Ovary (tissue), 7 donors: ENCODE measurements at regions not wholly inside any gene's neighbourhood (a gene's known extent, or its start where the extent isn't known, plus 50 kb on each side); places are given as distances from the start of the nearest gene placed in this dataset.
A peak's percentile ranks its signal among the peaks of the same experiment; 100 is the strongest.
"Not testable (repeated sequence)": the region's sequence is repeated elsewhere in the genome, so short reads cannot be mapped to it uniquely, and the experiment has no call there.

Experiments used
- DNase-seq, 5 donors: peaks; one replicate each; pipeline ENCODE4 v3.0.0-alpha.2; 2019 to 2020
- H3K27ac ChIP-seq, 2 donors: fragments of 200-600 bp; one replicate each; pipeline versions ENCODE4 v1.5.1 to v1.8.0; 2019 to 2022
- H3K27me3 ChIP-seq: fragments of 200-600 bp; one replicate; pipeline ENCODE4 v1.8.0; 2022
- H3K36me3 ChIP-seq: fragments of 200-600 bp; sonication (generic); one replicate; pipeline ENCODE4 v1.5.1; 2019
- H3K4me1 ChIP-seq: one replicate; pipeline ENCODE4 v1.8.1; 2013; ENCODE audit warnings: mild to moderate bottlenecking, moderate library complexity; ENCODE audit not compliant: insufficient read depth
- H3K4me3 ChIP-seq: fragments of 200-600 bp; sonication (generic); one replicate; pipeline ENCODE4 v1.5.1; 2017
- H3K9me3 ChIP-seq, 2 donors: fragments of 200-600 bp in 1 of 2; sonication (generic) in 1 of 2; one replicate each; pipeline versions ENCODE4 v1.5.1 to v1.8.1; 2013 to 2019; ENCODE audit warnings: mild to moderate bottlenecking in 1 of 2, moderate library complexity in 1 of 2
- CTCF ChIP-seq, 3 donors: fragments of 450-650 bp in 2 of 3; fragments of 200-600 bp in 1 of 3; IDR thresholded peaks; one replicate each; pipeline versions ENCODE4 v1.5.1 to v1.8.0; 2016 to 2022; ENCODE audit warnings: antibody characterized with exemption in 3 of 3, mild to moderate bottlenecking in 1 of 3
- EP300 ChIP-seq: sonication (generic); formaldehyde crosslinking; IDR thresholded peaks from one replicate; pipeline ENCODE4 v1.6.1; 2017; ENCODE audit warnings: antibody characterized with exemption
- POLR2A ChIP-seq: fragments of 450-650 bp; IDR thresholded peaks from one replicate; pipeline ENCODE4 v1.6.1; 2017; ENCODE audit warnings: antibody characterized with exemption, mild to moderate bottlenecking, moderate library complexity
- WGBS, 3 donors: extraction: QIAGEN DNeasy Blood & Tissue Kit in 1 of 3; methylation state at CpG; one replicate each; pipeline versions ENCODE4 v1.1.5 to v1.1.7; 2013 to 2017; 5-methylcytosine and 5-hydroxymethylcytosine counted together
- intact Hi-C, 4 donors: fragments of 100-400 bp; cut with DNase I; formaldehyde crosslinking; loops; one replicate each; pipeline versions ENCODE4 v1.11.0 to v1.15.1; 2022 to 2023
- donor health status: DM: no; HTN: no; CAD: no; lungs with moderate emphysema.
- donor health status: DM: no; HTN: no; CAD: no.
- donor health status: Bipolar disorder and iron deficiency.
- donor health status: DM: no; HTN: no; CAD: no.
- donor health status: DM: yes; HTN: yes; CAD: no.

- H3K27me3 ChIP-seq = no peaks in the 10 kb centered on the region
- 71 to 88% (median 86%) methylated on average over 1 of the region's 1 CpG for WGBS, 3 donors
- TF ChIP-seq POLR2A (no peak), EP300 (no peak), CTCF (IDR thresholded peaks at IDR 0.05) (no peak)
- no peak overlapping the region for H3K4me3 ChIP-seq
- H3K36me3 ChIP-seq = no peaks in the 10 kb centered on the region
- no peaks in the 10 kb centered on the region for H3K4me1 ChIP-seq
- intact Hi-C loops = no loop called here
- H3K9me3 ChIP-seq = no peaks in the 10 kb centered on the region
- no peak for DNase-seq
- no peak overlapping the region for H3K27ac ChIP-seq
These were observed 50.7 kb upstream of the C12orf71 start for GRCh38 chr12:27133022-27133590.

DNA sequence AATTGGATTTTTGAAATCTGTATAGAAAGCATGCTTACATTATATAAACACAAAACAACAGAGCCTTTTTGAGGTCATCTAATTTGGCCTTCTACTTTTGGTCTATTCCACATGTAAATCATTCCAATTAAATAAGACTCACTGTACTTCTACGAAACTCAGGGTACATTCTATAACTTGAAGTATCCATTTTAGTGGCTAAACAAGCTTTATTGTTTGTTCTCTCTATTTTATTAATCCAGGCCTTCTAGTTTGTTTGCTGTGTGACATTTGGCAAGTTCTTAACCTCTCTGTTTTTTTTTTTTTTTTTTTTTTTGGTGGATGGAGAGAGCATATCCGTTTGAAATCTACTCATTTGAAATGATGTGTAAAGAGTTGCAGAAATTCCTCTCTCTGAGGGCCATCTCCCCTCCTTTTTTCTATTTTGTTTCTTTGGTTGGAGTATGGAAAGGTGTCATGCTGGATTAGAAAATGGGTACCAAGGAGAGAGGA lies 58.1 kb upstream of the C12orf71 start:
- no peak overlapping the region for H3K27ac ChIP-seq
- 61 to 82% (median 80%) methylated on average over 2 of the region's 2 CpGs for WGBS, 3 donors

DNA sequence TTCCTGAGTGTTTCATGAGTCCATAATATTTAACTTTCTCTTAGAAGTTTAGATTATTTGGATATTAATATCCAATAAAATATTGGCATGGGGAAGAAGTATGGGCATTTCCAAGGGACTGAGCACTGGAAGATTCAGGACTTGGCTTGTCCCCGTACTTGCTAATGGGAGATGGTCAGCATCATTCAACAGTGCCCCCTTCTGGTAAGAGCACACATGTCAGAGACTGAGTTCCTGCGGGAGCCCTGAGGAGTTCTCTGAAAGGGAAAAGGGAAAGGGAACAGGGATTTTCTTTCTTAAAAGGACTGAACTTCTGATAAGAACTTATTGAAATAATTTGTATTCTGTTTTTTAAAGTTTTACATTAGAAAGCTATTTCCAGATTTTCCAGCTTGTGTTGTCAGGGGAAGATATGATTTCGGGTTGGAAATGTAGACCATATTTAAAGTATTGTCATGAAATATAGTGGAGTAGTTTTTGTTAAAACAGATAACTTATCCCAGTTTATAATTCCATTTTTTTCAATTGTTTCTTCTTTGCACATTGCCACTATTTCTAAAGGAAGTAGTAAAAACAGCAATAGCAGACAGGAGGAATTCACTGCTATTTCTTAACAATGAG lies 59.8 kb upstream of the C12orf71 start:
- peak; percentile 42 to 72 (median 57) for DNase-seq
- Histone ChIP-seq H3K27ac (no peak overlapping the region), H3K4me3 (no peak overlapping the region), H3K9me3 (no peaks in the 10 kb centered on the region), H3K36me3 (no peaks in the 10 kb centered on the region), H3K4me1 (no peaks in the 10 kb centered on the region), H3K27me3 (no peaks in the 10 kb centered on the region)
- 7 to 23% (median 10%) methylated on average over 3 of the region's 3 CpGs for WGBS, 3 donors
- intact Hi-C loops = no loop called here
- TF ChIP-seq POLR2A (no peak), CTCF (IDR thresholded peaks at IDR 0.05) (peak in 2 of 3 donors; percentile 34 to 48), EP300 (no peak)

More for the DNA sequence above, 58.1 kb upstream of the C12orf71 start:
- no peaks in the 10 kb centered on the region for H3K9me3 ChIP-seq
- TF ChIP-seq CTCF (IDR thresholded peaks at IDR 0.05) = no peak
- no peak for TF ChIP-seq POLR2A
- TF ChIP-seq EP300 = no peak
- H3K36me3 ChIP-seq = no peaks in the 10 kb centered on the region
- no peak overlapping the region for H3K4me3 ChIP-seq
- intact Hi-C loops = no loop called here
- H3K27me3 ChIP-seq = no peaks in the 10 kb centered on the region
- DNase-seq = no peak
- H3K4me1 ChIP-seq = no peaks in the 10 kb centered on the region

- Histone ChIP-seq H3K27me3 (no peaks in the 10 kb centered on the region), H3K36me3 (no peaks in the 10 kb centered on the region), H3K4me1 (no peaks in the 10 kb centered on the region), H3K9me3 (no peaks in the 10 kb centered on the region), H3K4me3 (no peak overlapping the region), H3K27ac (no peak overlapping the region)
- no peak for DNase-seq
- TF ChIP-seq POLR2A = no peak
- no peak for TF ChIP-seq EP300
- TF ChIP-seq CTCF (IDR thresholded peaks at IDR 0.05) = no peak
- intact Hi-C loops = no loop called here
- 54 to 72% (median 66%) methylated on average over 7 of the region's 7 CpGs for WGBS, 3 donors
These were observed 61.1 kb upstream of the C12orf71 start for GRCh38 chr12:27143256-27144069.

DNA sequence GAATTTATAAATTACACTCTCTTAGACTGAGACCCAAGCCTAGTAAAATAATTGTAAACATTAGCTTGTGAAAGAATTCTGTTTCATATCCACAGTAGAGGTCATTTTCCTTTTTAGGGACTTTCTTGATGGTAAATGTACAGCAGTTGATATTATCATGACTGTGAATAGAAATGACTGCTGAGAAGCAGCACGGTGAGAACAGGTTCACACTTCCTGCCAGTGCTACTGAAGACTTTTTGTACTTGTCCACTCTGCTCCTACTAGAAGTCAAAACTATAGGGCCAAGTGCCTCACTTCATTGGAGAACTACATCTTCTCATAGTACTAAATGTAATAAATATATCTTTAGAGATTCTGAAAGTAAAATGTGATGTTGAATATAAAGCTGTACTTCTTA lies 63.3 kb upstream of the C12orf71 start:
- H3K36me3 ChIP-seq, H3K4me1 ChIP-seq, H3K9me3 ChIP-seq, H3K4me3 ChIP-seq, H3K27me3 ChIP-seq, H3K27ac ChIP-seq, intact Hi-C loops, DNase-seq: not testable (repeated sequence)
- 21 to 39% (median 26%) methylated on average over 1 of the region's 1 CpG for WGBS, 3 donors
